HG03520 (cell line): ENCODE measurements at regions not wholly inside any gene's neighbourhood (a gene's known extent, or its start where the extent isn't known, plus 50 kb on each side); places are given as distances from the start of the nearest gene placed in this dataset.
"Not testable (repeated sequence)": the region's sequence is repeated elsewhere in the genome, so short reads cannot be mapped to it uniquely, and the experiment has no call there.

ENCODE experiments used
- ATAC-seq: cut with Tn5 transposase; IDR thresholded peaks from one replicate; pipeline ENCODE4 v1.9.1; 2021; ENCODE audit warnings: mild to moderate bottlenecking, moderate library complexity; ENCODE audit not compliant: unreplicated experiment

DNA sequence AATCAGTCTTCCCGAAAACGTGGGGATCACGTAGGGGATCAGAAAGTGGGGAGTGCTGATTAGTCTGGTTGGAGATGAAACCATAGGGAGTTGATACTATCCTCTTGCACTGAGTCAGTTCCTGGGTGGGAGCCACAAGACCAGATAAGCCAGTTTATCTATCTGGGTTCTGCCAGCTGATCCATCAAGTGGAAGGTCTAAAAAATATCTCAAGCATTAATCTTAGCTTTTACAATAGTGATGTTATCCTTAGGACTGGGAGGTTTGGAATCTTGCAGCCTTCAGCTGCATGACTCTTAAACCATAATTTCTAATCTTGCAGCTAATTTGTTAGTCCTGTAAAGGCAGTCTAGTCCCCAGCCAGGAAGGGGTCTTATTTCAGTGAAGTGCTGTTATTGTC is 2474.2 kb downstream of the PCDH9 start:
- no peak for ATAC-seq

DNA sequence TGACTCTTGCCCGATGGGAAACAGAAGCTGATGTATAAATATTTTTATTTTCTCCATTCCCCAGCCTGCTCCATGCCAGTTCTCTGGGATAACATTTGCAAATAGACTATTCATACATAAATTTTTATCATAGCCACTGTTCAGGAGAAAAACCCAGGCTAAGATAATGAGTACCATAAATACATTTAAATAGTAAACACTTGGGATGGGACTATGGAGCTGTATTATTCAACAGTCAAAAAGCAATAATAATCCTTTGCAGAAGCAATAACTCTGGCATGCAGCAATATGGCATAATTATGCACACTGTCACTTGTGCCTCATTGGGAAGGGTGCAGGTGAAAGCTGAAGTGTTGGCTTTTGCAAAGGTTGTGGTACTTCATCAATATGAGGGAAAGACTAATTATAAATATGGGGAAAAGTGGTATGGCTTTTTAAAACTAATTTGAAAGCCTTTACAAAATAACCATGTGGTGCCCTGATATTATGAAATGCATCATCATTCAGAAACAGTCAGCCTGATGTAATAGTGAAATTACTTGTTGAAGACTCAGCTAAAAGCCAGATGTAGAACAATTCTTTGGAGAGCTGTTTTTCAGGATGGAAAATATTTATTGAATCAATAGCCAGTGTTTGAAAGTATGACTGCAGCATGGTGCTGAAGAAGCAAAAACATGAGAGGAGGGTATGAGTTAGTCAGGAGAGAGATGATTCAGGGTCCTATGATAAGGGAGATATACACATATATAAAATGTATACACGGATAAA is 2476.7 kb downstream of the PCDH9 start:
- no peak for ATAC-seq

DNA sequence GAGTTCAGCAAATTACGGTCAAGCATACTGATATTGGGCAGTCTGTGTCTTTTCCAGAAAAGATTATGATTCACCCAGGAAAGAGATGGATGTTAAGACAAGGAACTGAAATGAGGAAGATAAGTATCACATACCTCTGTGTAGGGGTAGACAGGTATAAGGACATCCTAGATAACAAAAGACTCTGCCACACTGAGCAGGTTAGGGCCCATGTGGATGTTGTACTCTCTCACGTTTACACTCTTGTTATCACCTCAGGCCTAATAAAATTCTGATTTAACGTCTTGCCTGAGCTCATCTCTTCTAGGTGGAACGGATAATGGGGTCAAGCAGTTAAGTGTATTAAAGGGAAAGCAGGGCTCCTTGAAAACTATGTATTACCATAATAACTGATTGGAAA is 2480.8 kb downstream of the PCDH9 start:
- ATAC-seq, result no peak

GRCh38 chr13:64746845-64747244 is 2483.3 kb downstream of the PCDH9 start:
- no peak for ATAC-seq

DNA sequence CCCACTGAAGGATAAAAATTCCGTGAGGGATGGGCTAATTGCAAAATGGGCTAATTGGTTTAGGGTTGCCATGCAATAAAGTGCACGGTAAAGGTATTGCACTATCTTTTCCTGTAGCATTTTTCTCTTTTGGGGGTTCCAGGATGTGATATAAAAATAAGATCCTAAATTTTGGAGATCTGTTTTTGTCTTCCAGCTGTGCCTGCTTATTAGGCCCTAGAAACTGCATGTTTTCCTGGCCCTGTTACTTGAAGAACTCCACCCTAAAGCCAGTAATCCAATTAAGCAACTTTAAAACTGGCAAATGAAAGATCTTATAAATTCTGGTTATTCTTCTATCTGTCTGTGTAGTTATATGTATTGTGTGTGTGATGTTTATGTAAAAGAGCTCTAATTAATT is 2489.6 kb downstream of the PCDH9 start:
- ATAC-seq, result no peak

DNA sequence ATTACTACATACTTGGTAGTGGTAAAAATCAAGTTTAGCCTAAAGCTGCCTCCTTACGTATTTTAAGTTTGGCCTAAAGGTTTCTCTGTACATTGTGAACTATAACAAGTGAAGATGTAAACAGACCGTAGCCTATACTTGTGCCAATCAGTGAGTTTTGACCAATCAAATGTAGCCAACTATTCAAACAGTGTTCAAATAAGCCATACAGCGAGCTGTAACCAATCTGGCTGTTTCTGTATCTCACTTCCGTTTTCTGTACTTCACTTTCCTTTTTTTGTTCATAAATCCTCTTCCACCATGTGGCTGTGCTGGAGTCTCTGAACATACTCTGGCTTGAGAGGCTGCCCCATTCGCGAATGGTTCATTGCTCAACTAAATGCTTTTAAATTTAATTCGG is 2504.6 kb downstream of the PCDH9 start:
- no peak for ATAC-seq

DNA sequence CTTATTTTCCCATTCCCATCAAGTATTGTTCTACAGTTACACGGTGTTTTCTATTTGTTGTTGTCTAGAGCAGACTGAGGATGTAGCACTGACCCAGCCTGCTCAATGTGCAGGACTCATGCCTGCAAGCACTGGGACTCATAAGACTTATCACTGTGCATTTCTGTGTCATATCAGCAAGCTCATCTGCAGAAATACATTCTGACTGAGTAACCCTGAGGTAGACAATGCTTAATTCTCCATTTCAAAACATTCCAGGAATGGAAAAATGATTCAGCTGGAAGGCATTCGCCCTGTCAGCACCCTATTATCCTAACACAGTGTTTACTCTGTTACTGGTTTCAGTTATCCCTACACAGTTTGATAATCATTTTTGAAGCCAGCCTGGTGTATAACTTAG is 2506.4 kb downstream of the PCDH9 start:
- no peak for ATAC-seq

DNA sequence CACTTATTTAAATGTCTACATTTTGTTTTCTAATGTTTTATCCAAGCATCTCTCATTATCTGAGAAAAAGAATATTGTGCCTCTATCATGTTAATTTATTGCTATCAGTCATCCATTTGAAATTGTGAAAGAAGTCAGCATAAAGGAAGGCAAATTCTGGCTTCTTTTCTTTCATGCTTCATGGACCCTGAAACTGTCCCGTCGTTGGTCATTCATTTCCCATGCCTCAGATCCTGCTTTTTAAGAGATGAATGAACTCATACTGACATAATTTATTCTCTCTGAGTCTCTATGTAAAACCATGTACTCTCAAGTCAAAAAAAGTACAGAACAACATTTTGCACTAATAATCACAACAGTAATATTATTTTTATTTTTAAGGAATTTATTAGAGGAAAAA is 2512.0 kb downstream of the PCDH9 start:
- ATAC-seq, result no peak

- ATAC-seq, result no peak
Measured at GRCh38 chr13:64716936-64717335, 2513.2 kb downstream of the PCDH9 start.

- ATAC-seq, result no peak
Measured at GRCh38 chr13:64709079-64709478, 2521.1 kb downstream of the PCDH9 start.

- ATAC-seq, result no peak
Measured at GRCh38 chr13:64704121-64704649, 2526.0 kb downstream of the PCDH9 start.

- no peak for ATAC-seq
Measured at GRCh38 chr13:64697226-64697625, 2532.9 kb downstream of the PCDH9 start.

- ATAC-seq, result no peak
Measured at GRCh38 chr13:64688893-64689677, 2541.1 kb downstream of the PCDH9 start.

- not testable (repeated sequence) for ATAC-seq
Measured at GRCh38 chr13:64686536-64686935, 2543.6 kb downstream of the PCDH9 start.

DNA sequence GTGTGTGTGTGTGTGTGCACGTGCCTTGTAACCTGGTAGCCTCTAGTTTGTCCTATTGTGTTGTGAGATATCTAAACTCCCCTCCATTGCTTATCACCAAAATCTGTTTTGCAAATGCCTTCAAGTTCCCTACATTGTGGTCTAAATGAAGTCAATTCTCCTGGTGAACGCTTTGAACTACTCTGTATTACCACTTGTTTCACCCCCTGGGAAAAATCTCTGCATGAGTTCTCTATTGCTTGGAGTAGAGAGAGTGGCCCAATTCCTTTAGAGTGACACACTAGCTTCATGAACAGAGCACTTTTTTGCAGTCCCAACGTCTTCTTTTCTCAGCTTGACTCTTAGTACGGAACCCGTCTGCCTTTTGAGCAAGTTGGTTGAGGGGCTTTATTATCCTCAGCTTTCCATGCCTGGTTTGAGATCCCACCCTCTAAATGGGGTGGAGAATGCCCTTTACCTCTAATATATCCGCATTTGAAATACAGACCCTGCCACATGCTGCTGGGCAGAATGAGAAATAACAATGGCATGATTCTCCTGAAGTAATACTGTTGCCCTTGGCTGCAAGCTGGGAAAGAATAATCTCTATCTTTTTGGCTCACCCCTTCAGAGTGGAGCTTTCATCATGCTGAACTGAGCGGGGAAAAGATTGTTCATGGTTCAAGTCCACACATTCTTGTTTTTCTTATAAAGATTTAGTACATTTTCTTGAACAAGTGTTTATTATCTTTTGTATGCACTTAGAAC is 2545.3 kb downstream of the PCDH9 start:
- ATAC-seq, result no peak

GRCh38 chr13:64684108-64684507 is 2546.0 kb downstream of the PCDH9 start:
- no peak for ATAC-seq

DNA sequence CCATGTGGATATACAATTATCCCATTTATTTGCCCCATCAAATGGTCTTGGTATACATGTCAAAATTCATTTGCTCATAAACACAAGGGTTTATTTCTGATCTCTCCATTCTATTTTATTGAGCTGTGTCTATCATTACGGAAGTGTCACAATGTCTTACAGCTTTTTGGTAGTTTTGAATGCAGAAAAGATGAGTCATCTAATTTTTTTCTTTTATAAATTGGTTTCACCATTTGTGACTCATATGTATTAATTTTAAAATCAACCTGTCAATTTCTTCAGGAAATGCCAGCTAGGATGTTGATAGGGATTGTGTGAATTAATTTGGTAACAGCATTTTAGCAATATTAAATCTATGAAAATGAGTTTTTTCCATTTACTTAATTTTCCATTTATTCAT is 2549.4 kb downstream of the PCDH9 start:
- ATAC-seq, result no peak

- no peak for ATAC-seq
Measured at GRCh38 chr13:64675255-64675892, 2554.8 kb downstream of the PCDH9 start.

DNA sequence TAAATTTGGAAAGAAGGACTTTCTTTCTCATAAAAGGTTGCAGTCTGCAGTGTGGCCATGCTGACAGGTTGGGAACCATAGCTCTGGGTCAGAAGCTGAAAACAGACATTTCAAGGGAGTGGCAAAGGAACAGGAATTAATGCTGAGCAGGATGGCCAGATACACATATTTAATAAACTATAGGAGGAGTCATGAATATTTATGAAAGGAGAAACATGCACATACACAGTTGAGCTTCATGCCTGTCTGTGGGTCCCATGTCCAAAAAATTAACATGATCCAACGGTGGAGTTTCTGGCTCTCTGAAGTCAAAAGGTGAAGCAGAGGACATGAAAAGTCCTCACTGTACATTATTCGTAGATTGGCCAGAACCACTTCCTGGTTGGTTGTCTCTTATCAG is 2556.0 kb downstream of the PCDH9 start:
- ATAC-seq, result no peak

- no peak for ATAC-seq
Measured at GRCh38 chr13:64672751-64673150, 2557.4 kb downstream of the PCDH9 start.
